Small intestine (tissue), 7 donors: ENCODE measurements at regions not wholly inside any gene's neighbourhood (a gene's known extent, or its start where the extent isn't known, plus 50 kb on each side); places are given as distances from the start of the nearest gene placed in this dataset.

Experiments
- DNase-seq, 2 donors: peaks; one replicate each; pipeline versions ENCODE4 v3.0.0 to v3.0.0-alpha.2; 2013
- FAIRE-seq: peaks from 2 replicates; lab custom pipeline; 2012; peaks lifted over from hg19 to GRCh38; lab: Jason Lieb, UNC
- H3K27ac ChIP-seq, 3 donors: one replicate each; pipeline ENCODE4 v1.5.1; 2013; ENCODE audit warnings: low read length in 2 of 3, mild to moderate bottlenecking in 2 of 3, control low read depth in 1 of 3, inconsistent platforms in 1 of 3, low read depth in 1 of 3, moderate library complexity in 1 of 3
- H3K27me3 ChIP-seq, 3 donors: one replicate each; pipeline ENCODE4 v1.6.1; 2013; ENCODE audit warnings: low read length in 3 of 3, inconsistent platforms in 1 of 3; ENCODE audit not compliant: control insufficient read depth in 3 of 3, insufficient read depth in 3 of 3
- H3K36me3 ChIP-seq, 3 donors: one replicate each; pipeline ENCODE4 v1.6.1; 2013; ENCODE audit warnings: low read length in 3 of 3, inconsistent platforms in 1 of 3, low read depth in 1 of 3, mild to moderate bottlenecking in 1 of 3, moderate library complexity in 1 of 3; ENCODE audit not compliant: control insufficient read depth in 3 of 3, insufficient read depth in 2 of 3
- H3K4me1 ChIP-seq, 3 donors: one replicate each; pipeline ENCODE4 v1.6.1; 2013; ENCODE audit warnings: low read length in 2 of 3, inconsistent platforms in 1 of 3, low read depth in 1 of 3, mild to moderate bottlenecking in 1 of 3, moderate library complexity in 1 of 3; ENCODE audit not compliant: control insufficient read depth in 3 of 3, insufficient read depth in 2 of 3
- H3K4me3 ChIP-seq, 3 donors: one replicate each; pipeline ENCODE4 v1.5.1; 2013; ENCODE audit warnings: low read length in 3 of 3, control low read depth in 1 of 3, inconsistent platforms in 1 of 3, low read depth in 1 of 3, mild to moderate bottlenecking in 1 of 3, moderate library complexity in 1 of 3
- H3K9me3 ChIP-seq, 2 donors: one replicate each; pipeline ENCODE4 v1.6.1; 2013; ENCODE audit warnings: low read depth in 1 of 2, low read length in 1 of 2; ENCODE audit not compliant: control insufficient read depth in 2 of 2, insufficient read depth in 1 of 2
- WGBS, 3 donors: extraction: QIAGEN DNeasy Blood & Tissue Kit; methylation state at CpG; one replicate each; pipeline ENCODE4 v1.1.7; 2013; 5-methylcytosine and 5-hydroxymethylcytosine counted together
- donor health status: healthy with polysubstance abuse.
- donor health status: control.
- donor health status: control.
- donor health status: Bipolar disorder and iron deficiency.
- donor health status: healthy.

DNA sequence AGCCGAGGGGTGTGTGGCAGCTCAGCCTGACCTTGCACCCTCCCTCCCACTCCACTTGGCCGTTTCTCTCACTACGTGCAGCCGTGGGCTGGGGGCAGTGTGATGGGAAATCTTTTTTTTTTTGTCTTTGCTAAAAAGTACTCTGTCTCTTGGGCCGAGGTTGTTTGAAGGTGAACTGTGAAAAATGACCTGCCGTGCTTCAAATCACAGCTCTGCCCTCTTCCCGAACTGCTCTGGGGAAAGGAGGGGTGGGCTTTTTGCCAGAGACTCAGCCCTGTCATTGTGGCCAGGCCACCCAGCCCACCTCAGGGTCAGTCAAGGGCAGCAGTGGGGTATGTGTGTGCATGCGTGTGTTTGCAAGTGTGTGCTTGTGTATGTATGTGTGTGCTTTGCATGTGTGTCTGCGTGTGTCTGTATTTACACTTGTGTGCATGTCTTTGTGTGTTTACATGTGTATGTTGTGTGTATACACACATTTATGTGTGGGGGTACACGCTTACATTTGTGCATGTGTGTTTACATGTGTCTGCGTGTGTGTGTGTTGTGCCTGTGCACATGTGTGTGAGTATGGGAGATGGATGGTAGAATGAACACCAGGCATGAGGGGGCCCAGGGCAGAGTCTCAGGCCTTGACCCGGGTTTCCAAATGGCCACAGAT, 61.3 kb upstream of the HAAO start:
- Histone ChIP-seq H3K27me3 (no peaks in the 10 kb centered on the region), H3K36me3 (no peaks in the 10 kb centered on the region), H3K4me3 (no peak overlapping the region), H3K4me1 (peaks cover 0 to 12% (median 0%) of the 10 kb centered on the region in 3 donors), H3K27ac (peak overlapping the region in 1 of 3 donors; percentile 66), H3K9me3 (peaks cover 0 to 4% of the 10 kb centered on the region in 2 donors)
- FAIRE-seq (no peak), DNase-seq (no peak)
- WGBS, 3 donors = 68 to 79% (median 77%) methylated on average over 12 of the region's 12 CpGs

DNA sequence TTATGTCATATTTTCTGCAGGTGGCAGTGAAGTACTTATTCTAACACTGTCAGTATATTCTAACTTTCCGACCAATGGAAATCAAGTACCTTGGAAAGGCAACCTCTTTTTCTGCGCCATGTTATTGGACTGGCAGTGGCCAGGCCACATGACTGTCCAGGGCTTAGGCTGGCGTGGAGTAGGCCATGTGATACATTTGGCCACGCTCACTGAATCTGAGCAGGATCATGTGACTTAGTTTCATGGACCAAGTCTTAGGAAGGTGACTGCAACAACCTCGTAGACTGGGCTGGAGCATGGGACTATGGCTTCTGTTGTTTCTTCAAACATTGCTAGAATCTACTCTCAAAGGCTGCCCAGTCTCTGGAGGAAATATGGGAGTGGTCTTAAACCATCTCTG, 60.4 kb upstream of the HAAO start:
- peaks cover 0 to 12% (median 0%) of the 10 kb centered on the region in 3 donors for H3K4me1 ChIP-seq
- no peak overlapping the region for H3K4me3 ChIP-seq
- H3K27ac ChIP-seq = no peak overlapping the region
- DNase-seq = no peak
- no peaks in the 10 kb centered on the region for H3K9me3 ChIP-seq
- WGBS, 3 donors = 89 to 95% (median 93%) methylated on average over 5 of the region's 5 CpGs
- no peaks in the 10 kb centered on the region for H3K36me3 ChIP-seq
- no peaks in the 10 kb centered on the region for H3K27me3 ChIP-seq
- FAIRE-seq = no peak

DNA sequence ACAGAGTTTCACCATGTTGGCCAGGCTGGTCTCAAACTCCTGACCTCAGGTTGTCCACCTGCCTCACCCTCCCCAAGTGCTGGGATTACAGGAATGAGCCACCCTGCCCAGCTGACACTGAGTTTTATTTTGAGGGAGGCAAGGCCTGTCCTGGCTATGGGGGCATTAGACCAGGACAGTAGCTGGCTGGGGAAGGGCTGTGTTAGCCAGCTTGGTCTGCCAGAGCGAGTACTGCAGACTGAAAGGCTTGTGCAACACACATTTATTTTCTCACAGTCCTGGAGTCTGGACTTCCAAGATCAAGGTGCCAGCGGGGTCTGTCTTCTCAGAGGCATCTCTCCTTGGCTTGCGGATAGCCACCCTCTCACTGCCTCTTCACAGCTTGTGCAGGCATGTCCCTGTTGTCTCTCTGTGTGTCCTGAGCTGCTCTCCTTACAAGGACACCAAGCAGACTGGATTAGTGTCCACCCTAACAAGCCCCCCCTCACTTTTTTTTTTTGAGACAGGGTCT, 59.4 kb upstream of the HAAO start:
- DNase-seq (no peak), FAIRE-seq (no peak)
- Histone ChIP-seq H3K9me3 (no peaks in the 10 kb centered on the region), H3K36me3 (no peaks in the 10 kb centered on the region), H3K4me1 (peaks cover 0 to 12% (median 0%) of the 10 kb centered on the region in 3 donors), H3K27ac (no peak overlapping the region), H3K4me3 (no peak overlapping the region), H3K27me3 (no peaks in the 10 kb centered on the region)
- 93 to 94% (median 94%) methylated on average over 3 of the region's 3 CpGs for WGBS, 3 donors

DNA sequence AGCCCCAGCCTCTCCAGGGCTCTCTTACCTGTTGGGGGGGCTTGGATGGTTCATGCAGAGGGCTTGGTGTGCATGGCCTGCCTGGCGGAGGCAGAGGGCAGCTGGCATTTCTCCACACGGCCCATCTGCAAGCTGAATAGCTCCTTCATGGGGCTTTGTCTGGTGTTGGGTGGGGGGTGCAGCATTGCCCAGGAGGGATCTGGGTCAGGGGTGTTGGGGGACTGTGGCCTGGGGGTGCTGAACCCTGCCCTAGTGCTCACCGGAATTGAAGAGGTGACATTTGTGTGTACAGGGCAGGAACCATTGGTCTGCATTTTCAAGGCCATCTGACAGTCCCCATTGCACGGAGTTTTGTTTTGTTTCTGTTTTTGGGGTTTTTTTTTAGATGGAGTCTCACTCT, 58.8 kb upstream of the HAAO start:
- Histone ChIP-seq H3K36me3 (no peaks in the 10 kb centered on the region), H3K27ac (no peak overlapping the region), H3K4me3 (no peak overlapping the region), H3K27me3 (no peaks in the 10 kb centered on the region), H3K9me3 (no peaks in the 10 kb centered on the region), H3K4me1 (peaks cover 0 to 12% (median 0%) of the 10 kb centered on the region in 3 donors)
- no peak for FAIRE-seq
- 62 to 73% (median 71%) methylated on average over 3 to 4 of the region's 4 CpGs for whole genome bisulfite sequencing, 3 donors
- no peak for DNase-seq

DNA sequence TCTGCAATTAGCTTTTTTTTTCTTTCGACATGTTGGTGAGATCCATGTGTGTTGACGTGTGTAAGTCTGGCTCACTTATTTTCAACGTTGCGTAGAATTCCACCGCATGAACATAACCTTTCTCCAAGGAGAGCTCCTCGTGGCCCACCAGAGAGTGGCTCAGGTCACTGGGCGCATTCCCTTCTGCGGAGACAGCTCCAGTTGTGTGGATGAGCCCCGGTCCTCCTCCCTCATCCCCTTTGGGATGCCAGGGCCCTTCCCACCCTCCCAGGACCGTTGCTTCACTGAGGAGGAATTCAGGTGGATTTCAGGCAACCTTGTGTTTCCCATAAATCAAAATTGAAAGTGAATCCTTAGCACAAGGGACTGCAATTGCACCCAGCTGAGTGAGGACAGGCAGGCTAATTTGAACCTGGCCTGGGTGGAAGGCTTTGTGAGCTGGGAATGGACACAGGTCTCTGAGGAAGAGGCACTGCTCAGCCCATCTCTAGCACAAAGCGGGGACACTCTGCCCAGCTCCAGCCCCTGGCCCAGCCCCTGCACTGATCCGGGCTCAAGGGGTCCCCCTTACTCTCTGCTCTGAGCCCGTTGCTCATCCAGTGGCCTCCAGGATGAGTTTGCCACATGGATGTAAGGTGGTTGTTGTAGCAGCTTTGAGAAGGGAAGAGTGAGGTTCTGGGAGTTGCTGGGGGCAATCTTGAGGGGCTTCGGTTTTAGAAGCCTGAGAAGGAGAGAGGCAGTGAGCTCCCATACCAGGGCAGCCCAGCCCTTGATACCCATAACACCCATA, 57.8 kb upstream of the HAAO start:
- FAIRE-seq = no peak

DNA sequence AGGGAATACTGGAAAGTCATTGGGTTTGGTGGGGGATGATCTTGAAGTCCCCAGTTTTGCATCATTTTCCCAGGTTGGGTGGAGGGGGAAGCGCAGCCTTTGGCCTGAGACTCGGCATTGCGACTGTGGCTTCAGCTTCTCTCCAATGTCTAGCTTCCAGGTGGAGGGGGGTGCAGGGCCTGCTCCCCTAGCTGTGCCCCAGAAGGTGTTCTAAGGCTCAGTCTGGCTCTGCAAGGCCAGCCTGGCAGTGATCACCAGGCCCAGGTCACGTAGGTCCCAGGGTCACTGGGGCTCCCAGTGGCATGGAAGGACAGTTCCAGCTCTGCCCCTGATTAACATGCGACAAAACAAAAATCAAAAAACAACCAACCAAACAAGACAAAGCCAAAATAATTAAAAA, 56.9 kb upstream of the HAAO start:
- Histone ChIP-seq H3K4me3 (no peak overlapping the region), H3K27me3 (no peaks in the 10 kb centered on the region), H3K9me3 (no peaks in the 10 kb centered on the region), H3K4me1 (peaks cover 0 to 12% (median 4%) of the 10 kb centered on the region in 3 donors), H3K27ac (no peak overlapping the region), H3K36me3 (no peaks in the 10 kb centered on the region)
- FAIRE-seq (no peak), DNase-seq (no peak)
- WGBS, 3 donors = 94 to 96% (median 96%) methylated on average over 5 of the region's 5 CpGs

More for the DNA sequence above, 57.8 kb upstream of the HAAO start:
- 81 to 91% (median 83%) methylated on average over 13 to 14 of the region's 14 CpGs for WGBS, 3 donors
- Histone ChIP-seq H3K36me3 (no peaks in the 10 kb centered on the region), H3K27ac (no peak overlapping the region), H3K27me3 (no peaks in the 10 kb centered on the region), H3K4me3 (no peak overlapping the region), H3K4me1 (peaks cover 0 to 16% (median 4%) of the 10 kb centered on the region in 3 donors), H3K9me3 (no peaks in the 10 kb centered on the region)
- no peak for DNase-seq

DNA sequence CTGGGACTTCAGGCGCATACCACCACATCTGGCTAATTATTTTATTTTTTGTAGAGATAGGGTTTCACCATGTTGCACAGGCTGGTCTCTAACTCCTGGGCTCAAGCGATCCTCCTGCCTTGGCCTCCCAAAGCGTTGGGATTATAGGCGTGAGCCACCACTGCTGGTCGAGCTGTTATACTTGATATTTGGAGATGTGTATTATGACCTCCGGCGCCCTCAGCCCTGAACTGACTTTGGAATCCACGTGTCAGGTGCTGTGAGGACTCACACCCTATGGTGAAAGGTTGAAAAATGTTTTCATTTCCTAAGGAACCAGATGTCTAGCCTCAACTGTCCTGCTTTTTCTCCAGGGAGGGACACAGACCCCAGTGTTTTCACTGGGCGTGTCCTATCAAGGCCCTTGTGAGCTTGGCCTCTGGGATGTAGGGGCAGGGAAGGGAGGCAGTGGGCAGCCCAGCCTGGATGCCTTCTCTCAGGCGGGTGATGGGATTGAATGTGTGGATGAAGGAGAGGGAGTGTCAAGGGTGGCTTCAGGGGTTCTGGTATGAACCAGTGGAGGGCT, 56.4 kb upstream of the HAAO start:
- H3K27ac ChIP-seq = no peak overlapping the region
- H3K4me3 ChIP-seq = no peak overlapping the region
- WGBS, 3 donors = 89 to 91% (median 91%) methylated on average over 10 of the region's 10 CpGs
- FAIRE-seq (no peak), DNase-seq (no peak)
- H3K27me3 ChIP-seq = no peaks in the 10 kb centered on the region
- H3K9me3 ChIP-seq = no peaks in the 10 kb centered on the region
- peaks cover 0 to 7% (median 4%) of the 10 kb centered on the region in 3 donors for H3K4me1 ChIP-seq
- no peaks in the 10 kb centered on the region for H3K36me3 ChIP-seq

DNA sequence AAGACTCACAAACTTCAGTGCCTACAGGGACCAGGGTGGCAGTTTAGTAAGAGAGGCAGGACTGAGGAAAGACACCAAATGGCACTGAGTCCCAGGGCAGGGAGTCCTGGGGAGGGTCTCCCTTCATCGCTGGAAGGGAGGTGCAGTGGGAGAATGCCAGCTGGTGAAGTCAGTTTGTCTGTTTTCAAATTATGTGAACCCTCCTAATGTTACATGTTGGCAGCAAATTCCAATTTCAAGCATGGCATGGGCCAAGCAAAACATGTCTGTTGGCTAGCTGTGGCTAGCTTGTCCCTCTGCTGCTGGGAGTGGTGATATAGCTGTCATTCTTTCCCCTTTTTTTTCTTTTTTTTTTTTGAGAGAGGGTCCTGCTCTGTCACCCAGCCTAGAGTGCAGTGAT, 55.9 kb upstream of the HAAO start:
- H3K36me3 ChIP-seq = no peaks in the 10 kb centered on the region
- DNase-seq = no peak
- no peak for FAIRE-seq
- peaks cover 0 to 5% (median 4%) of the 10 kb centered on the region in 3 donors for H3K4me1 ChIP-seq
- no peak overlapping the region for H3K4me3 ChIP-seq
- H3K9me3 ChIP-seq = no peaks in the 10 kb centered on the region
- H3K27me3 ChIP-seq = no peaks in the 10 kb centered on the region
- no peak overlapping the region for H3K27ac ChIP-seq
- WGBS, 3 donors = 89 to 95% (median 95%) methylated on average over 1 of the region's 1 CpG
